HG02610 (cell line): ENCODE measurements at regions not wholly inside any gene's neighbourhood (a gene's known extent, or its start where the extent isn't known, plus 50 kb on each side); places are given as distances from the start of the nearest gene placed in this dataset.
A peak's percentile ranks its signal among the peaks of the same experiment; 100 is the strongest.

Experiments
- ATAC-seq: cut with Tn5 transposase; IDR thresholded peaks from one replicate; pipeline ENCODE4 v1.9.1; 2021; ENCODE audit warnings: mild to moderate bottlenecking, moderate library complexity; ENCODE audit not compliant: unreplicated experiment

- no peak for ATAC-seq
These were observed 293.3 kb upstream of the SYT4 start for GRCh38 chr18:43570593-43570992.

- peak; percentile 56 for ATAC-seq
These were observed 293.9 kb upstream of the SYT4 start for GRCh38 chr18:43571078-43571689.

- ATAC-seq, result peak; percentile 58
These were observed 294.9 kb upstream of the SYT4 start for GRCh38 chr18:43572163-43572562.

DNA sequence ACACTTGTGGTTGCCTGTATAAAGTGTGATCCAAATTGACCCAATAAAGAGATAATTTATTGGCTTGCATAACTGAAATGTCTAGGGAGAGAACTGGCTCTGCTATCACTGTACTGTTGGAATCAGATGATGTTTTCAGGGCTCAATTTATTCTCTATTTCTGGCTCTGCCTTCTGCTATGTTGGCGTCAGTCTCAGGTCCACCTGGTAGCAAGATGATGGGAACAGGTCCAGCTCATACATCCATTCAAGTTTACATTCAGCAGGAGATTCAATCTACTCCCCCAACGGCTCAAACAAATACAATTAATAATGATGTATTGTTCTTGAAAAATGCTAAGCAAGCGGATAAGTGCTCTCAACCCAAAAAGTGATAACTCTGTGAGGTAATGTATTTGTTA lies 297.7 kb upstream of the SYT4 start:
- ATAC-seq, result no peak

DNA sequence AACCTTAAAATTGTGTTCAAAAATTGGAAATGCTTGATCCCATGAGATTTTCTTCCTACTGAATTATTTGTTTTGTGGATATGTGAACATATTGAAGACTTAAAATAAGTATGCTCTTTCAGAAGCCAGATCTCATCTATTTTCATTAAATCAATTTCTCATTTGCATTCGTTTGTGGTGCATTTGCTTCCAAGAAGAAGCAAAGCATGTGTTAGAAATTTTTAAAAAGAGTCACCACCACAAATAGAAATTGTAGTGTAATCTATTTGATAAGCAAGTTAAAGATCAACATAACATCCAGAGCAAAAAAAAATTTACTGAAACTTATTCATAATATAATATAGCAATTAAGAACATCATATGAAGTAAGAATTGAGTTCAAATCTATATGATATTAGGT lies 300.9 kb upstream of the SYT4 start:
- ATAC-seq, result no peak

DNA sequence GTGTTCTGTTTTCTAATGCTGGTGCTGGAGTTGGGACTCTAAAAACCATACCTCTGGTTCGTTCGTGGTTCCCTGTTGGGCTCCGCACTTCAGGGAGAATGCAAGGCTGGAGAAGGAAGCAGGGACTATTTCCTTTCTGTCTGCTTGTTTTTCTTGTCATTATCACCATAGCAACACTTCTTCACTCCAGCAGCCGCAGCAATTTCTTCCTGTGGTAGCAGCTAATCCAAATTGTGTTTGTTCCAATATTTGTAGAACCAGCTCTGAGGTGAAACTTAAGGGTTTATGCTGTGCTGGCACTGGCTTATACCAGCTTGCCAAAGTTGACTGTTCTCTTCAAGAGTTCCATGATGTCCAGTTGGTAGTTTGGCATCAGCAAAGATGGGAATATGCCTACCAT lies 301.4 kb upstream of the SYT4 start:
- no peak for ATAC-seq

DNA sequence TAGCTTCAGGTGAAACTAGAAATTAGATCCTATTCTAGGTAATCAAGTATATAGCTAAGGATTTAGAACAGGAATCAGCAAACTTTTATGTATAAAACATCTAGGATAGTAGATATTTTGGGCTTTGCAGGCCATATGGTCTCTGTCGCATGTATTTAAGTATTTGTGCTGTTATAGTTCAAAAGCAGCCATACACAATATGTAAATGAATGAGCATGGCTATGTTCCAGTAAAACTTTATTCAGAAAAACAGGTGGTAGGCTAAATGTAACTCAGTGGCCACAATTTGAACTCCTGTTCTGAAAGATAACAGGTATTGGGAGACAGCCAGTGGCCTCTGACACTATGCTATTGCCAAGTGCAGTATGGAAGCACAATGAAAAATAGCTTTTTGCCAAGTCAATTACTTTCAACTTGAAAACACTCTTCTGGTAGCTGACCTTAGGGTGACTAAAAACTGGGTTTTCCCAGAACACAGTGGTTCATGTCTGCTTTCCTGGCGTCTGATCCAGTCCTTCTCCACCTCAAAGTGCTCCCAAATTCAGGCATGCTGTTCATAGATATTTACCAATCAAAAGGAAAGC lies 304.7 kb upstream of the SYT4 start:
- no peak for ATAC-seq

GRCh38 chr18:43587538-43588153 lies 310.4 kb upstream of the SYT4 start:
- peak; percentile 56 for ATAC-seq

DNA sequence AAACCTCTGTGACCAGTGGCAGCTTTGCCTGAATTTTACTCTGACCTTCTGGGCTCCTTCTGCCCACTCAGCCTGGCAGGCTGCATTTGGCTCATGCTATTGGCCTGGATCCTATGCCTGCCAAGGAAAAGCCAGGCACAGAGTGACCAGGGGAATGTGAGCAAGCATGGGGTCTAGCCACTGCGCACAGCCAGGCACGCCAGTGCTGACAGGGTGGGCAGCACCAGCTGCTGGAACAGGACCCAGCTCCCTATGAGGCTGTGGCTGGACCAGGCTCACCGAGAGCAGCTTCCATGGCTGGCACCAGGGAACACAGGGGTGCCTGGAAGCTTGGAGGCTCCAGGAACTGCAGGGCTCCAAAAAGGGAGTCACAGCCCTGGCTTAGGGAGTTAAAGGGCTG lies 311.5 kb upstream of the SYT4 start:
- ATAC-seq, result no peak

GRCh38 chr18:43589611-43590151 lies 312.4 kb upstream of the SYT4 start:
- no peak for ATAC-seq

DNA sequence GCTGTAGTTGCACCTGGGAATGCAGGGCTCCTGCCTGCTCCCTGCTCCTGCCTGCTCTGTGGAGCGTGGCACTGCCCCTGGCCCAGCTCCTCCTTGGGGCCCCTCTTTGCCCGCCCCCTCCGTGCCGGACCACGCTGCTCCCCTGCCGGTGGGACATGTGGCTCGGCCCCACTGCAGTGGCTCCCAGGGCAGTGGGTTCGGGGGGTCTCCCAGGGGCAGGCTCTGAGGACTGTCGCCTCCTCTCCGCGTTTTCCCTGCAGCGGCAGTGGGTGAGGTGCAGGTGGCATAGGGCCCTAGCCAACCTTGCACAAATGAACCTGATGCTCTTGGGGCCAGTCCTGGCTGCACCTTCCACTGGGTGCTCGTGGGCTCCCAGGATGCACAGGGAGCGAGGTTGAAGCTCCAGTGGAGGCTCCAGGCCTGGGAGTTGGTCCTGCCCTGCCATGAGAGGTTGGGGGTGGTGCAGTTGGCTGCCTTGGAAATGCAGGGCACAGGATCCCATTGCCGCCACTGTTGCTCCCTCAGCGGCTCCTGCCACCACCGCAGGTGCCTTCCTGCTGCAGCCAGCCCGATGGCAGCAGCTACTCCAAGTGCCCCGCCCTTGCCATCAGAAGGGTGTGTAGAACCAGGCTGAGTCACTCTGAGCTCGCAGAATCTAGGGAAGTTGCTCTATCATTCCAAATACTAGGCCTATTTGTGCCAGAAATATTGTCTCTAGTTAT lies 313.1 kb upstream of the SYT4 start:
- ATAC-seq, result no peak

DNA sequence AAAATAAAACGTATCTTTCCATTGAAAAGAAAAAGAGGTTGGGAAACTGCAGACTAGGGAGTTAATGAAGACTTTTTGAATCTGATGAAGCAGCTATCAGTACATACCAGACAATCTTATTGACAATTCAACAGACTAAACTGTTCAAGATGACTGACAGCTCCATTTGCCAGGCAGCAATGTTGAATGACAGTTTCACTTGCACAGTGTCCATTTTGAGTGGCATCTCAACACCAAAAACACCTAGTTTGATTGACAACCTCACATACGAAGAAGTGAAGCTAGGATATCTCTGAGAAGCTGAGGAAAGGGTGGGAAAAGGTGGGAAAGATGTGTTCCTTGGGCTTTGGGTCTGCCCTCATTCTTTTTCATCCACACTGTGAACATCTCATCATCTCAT lies 315.0 kb upstream of the SYT4 start:
- no peak for ATAC-seq

GRCh38 chr18:43596105-43596712 lies 318.9 kb upstream of the SYT4 start:
- peak; percentile 72 for ATAC-seq

GRCh38 chr18:43601432-43601831 lies 324.1 kb upstream of the SYT4 start:
- no peak for ATAC-seq

- no peak for ATAC-seq
These were observed 327.9 kb upstream of the SYT4 start for GRCh38 chr18:43605224-43605623.

DNA sequence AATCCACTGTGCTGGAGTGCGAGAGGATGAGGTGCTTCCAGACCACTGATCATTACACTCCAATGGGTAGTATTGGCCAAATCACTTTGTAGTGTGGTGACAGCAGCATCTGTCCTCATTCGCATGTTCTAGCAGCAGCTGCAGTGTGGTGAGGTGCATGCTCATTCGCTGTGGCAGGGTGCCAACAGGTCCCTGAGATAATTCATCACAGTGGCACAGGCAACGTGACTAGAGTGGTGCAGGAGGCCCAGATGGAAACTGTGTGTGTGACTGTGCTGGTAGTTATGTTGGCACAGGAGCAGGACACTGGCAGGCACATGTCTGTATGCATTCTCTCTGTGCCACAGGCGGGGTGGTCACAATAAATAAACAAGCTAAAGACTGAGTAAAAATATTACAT lies 329.5 kb upstream of the SYT4 start:
- no peak for ATAC-seq

DNA sequence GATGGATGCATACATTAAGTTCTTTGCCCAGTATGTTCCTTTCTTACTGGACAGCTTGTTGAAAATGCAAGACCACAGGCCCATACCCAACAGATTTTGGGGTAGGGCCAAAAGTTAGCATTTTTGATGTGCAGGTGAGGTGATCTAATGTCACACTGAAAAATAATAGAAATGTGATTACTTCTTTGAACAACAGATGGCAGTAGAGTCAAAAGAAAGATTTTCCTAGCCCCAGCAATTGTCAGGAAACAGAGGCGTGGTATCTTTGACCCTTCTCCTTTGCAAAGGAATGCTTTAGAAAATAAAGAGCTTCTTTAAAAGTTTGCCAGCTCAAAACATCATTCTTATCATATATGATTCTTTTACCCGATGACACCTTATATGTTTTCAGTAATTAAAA lies 343.6 kb upstream of the SYT4 start:
- ATAC-seq, result peak; percentile 73

DNA sequence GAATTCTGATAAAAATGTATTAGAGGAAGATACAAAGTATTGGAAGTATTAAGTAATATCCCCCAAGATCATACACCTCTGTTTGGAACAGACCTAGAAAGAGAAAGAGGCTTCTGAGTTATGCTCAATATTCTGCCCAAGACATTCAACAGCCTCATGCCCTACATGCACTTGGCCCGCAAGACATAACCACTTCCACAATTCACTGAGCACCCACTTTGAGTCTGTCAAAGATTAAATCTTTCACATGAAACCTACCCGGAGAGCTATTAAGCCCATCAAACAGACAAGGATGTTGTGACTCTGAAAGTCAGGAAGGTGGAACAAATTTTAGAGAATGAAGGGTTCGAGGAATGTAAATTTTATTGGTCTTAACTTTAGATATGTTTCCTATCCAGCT lies 344.7 kb upstream of the SYT4 start:
- ATAC-seq, result no peak

DNA sequence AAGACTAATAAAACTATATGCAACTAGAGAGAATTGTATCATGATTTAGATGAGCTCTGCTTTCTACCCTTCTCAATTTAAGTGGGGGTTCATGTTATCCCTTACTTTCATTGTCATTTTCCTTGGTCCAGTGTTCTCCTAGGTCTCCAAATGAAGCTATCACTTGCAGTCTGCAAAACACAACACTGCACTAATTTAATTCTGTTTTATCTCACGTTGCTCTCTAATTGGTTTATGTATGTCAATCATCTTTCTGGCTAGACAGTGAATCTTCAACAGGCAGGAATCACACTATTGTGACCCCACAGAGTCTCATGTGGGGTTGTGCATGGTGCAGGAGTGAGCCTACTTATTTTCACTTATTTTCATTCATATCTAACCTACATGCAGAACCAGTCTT lies 348.3 kb upstream of the SYT4 start:
- no peak for ATAC-seq

DNA sequence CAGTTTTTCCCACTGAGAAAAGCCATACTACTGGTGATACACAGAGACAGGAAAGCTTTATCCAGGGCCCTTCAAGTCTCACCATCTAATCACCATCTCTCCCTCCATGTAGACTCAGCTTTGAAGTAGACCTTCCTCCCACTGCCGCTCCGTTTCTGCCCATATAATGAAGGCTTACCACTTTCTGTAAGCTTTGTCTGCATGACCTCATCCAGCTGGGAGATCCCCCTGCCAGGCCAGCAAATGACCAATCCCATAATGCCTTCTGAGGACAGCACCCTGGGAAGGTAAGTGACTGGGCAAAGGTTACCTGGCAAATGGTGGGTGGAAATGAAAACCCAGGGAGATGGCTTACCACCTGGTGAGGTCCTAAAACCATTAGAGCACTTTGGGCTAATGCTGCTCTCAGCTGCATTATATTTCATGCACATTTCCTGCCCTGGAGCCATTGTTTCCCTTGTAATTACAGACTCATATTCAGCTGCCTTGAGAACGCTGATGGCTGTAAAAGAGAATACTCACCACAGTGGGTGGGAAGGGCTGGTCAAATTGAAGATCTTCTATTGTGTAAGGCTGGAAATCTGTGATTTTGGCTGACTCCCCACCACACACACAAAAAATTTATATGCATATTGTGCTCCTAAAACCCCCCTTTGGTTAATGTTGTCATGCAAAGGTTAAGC lies 350.7 kb upstream of the SYT4 start:
- no peak for ATAC-seq

- no peak for ATAC-seq
These were observed 357.7 kb upstream of the SYT4 start for GRCh38 chr18:43634994-43635393.
